ENCODE measurements at regions not wholly inside any gene's neighbourhood (a gene's known extent, or its start where the extent isn't known, plus 50 kb on each side); places are given as distances from the start of the nearest gene placed in this dataset.

DNA sequence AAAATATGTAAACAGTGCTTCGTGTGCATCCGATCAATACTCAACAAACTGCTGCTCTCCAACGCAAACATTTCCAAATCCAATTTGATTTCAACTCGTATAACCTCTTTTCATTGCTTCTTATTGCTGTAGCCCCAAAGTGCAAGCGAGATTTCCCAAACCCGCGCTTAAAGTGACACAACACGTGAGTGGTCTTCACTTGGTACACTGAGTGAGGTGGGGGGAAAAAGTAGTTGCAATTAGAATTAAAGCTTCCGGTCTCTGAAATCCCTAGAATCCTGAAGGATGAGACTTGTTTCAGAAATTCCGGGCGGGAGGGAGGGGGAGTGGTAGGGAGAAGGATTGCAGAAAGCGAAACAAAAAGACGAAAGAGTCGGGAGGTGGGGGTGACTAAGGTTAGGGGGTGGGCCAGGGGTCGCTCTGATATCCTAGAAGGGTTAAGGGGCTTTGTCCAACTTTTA, 387.5 kb downstream of the BCAT1 start:
- TF ChIP-seq, protein P1, sequence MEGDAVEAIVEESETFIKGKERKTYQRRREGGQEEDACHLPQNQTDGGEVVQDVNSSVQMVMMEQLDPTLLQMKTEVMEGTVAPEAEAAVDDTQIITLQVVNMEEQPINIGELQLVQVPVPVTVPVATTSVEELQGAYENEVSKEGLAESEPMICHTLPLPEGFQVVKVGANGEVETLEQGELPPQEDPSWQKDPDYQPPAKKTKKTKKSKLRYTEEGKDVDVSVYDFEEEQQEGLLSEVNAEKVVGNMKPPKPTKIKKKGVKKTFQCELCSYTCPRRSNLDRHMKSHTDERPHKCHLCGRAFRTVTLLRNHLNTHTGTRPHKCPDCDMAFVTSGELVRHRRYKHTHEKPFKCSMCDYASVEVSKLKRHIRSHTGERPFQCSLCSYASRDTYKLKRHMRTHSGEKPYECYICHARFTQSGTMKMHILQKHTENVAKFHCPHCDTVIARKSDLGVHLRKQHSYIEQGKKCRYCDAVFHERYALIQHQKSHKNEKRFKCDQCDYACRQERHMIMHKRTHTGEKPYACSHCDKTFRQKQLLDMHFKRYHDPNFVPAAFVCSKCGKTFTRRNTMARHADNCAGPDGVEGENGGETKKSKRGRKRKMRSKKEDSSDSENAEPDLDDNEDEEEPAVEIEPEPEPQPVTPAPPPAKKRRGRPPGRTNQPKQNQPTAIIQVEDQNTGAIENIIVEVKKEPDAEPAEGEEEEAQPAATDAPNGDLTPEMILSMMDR (IDR thresholded peaks at IDR 0.05; ENCODE audit: low read length) = no peak
- TF ChIP-seq EZH2 (IDR thresholded peaks at IDR 0.05; ENCODE audit: borderline replicate concordance, low read length) = no peak
